GM12873 (cell line): ENCODE measurements at regions not wholly inside any gene's neighbourhood (a gene's known extent, or its start where the extent isn't known, plus 50 kb on each side); places are given as distances from the start of the nearest gene placed in this dataset.

Experiments
- CTCF ChIP-seq: IDR thresholded peaks from 2 replicates; pipeline ENCODE4 v1.5.1; 2012; ENCODE audit warnings: low read depth, mild to moderate bottlenecking, moderate library complexity, low read length, control low read depth; ENCODE audit not compliant: insufficient read depth; ENCODE audit errors: missing control alignments

- TF ChIP-seq CTCF, result no peak
These were observed 1505.9 kb downstream of the PCDH9 start for GRCh38 chr13:65724226-65724625.

- no peak for TF ChIP-seq CTCF
These were observed 1507.6 kb downstream of the PCDH9 start for GRCh38 chr13:65722506-65722905.

GRCh38 chr13:65719831-65720230, 1510.3 kb downstream of the PCDH9 start:
- TF ChIP-seq CTCF, result no peak

- no peak for TF ChIP-seq CTCF
These were observed 1519.6 kb downstream of the PCDH9 start for GRCh38 chr13:65710514-65710913.

- no peak for TF ChIP-seq CTCF
These were observed 1532.3 kb downstream of the PCDH9 start for GRCh38 chr13:65697843-65698242.

GRCh38 chr13:65679240-65679639, 1550.9 kb downstream of the PCDH9 start:
- no peak for TF ChIP-seq CTCF

GRCh38 chr13:65677906-65678305, 1552.2 kb downstream of the PCDH9 start:
- no peak for TF ChIP-seq CTCF

GRCh38 chr13:65670014-65670625, 1560.0 kb downstream of the PCDH9 start:
- TF ChIP-seq CTCF, result no peak
